ENCODE measurements at regions not wholly inside any gene's neighbourhood (a gene's known extent, or its start where the extent isn't known, plus 50 kb on each side); places are given as distances from the start of the nearest gene placed in this dataset.
"Not testable (repeated sequence)": the region's sequence is repeated elsewhere in the genome, so short reads cannot be mapped to it uniquely, and the experiment has no call there.

- no peak for DNase-seq
- ATAC-seq: no peak
- no peak overlapping the region for H3K4me3 ChIP-seq
- no peaks in the 10 kb centered on the region for H3K4me1 ChIP-seq
- H3K27ac ChIP-seq: no peak overlapping the region
- no peak for TF ChIP-seq CTCF (IDR thresholded peaks at IDR 0.05)
- H3K27me3 ChIP-seq: no peaks in the 10 kb centered on the region
- H3K9me3 ChIP-seq: no peaks in the 10 kb centered on the region
- H3K36me3 ChIP-seq: no peaks in the 10 kb centered on the region
- intact Hi-C loops (cut with DNase I): no loop called here
Observed at GRCh38 chr2:147603876-147604275, 241.0 kb upstream of the ACVR2A start.

- intact Hi-C loops (cut with DNase I): no loop called here
- no peaks in the 10 kb centered on the region for H3K36me3 ChIP-seq
- H3K9me3 ChIP-seq: no peaks in the 10 kb centered on the region
- no peak overlapping the region for H3K4me3 ChIP-seq
- no peaks in the 10 kb centered on the region for H3K27me3 ChIP-seq
- ATAC-seq (no peak), DNase-seq (no peak)
- H3K27ac ChIP-seq: no peak overlapping the region
- TF ChIP-seq CTCF (IDR thresholded peaks at IDR 0.05): no peak
- H3K4me1 ChIP-seq: no peaks in the 10 kb centered on the region
Observed at GRCh38 chr2:147603447-147603846, 241.4 kb upstream of the ACVR2A start.

GRCh38 chr2:147600646-147601045, 244.2 kb upstream of the ACVR2A start:
- Histone ChIP-seq H3K27me3 (no peaks in the 10 kb centered on the region), H3K4me3 (no peak overlapping the region), H3K27ac (no peak overlapping the region), H3K9me3 (no peaks in the 10 kb centered on the region), H3K4me1 (no peaks in the 10 kb centered on the region), H3K36me3 (no peaks in the 10 kb centered on the region)
- no peak for DNase-seq
- intact Hi-C loops (cut with DNase I): no loop called here
- TF ChIP-seq CTCF (IDR thresholded peaks at IDR 0.05): no peak
- ATAC-seq: no peak

GRCh38 chr2:147600223-147600622, 244.6 kb upstream of the ACVR2A start:
- intact Hi-C loops (cut with DNase I): no loop called here
- ATAC-seq: peak; percentile 37
- H3K36me3 ChIP-seq: no peaks in the 10 kb centered on the region
- no peaks in the 10 kb centered on the region for H3K9me3 ChIP-seq
- no peaks in the 10 kb centered on the region for H3K4me1 ChIP-seq
- TF ChIP-seq CTCF (IDR thresholded peaks at IDR 0.05): no peak
- H3K4me3 ChIP-seq: no peak overlapping the region
- no peak for DNase-seq
- no peak overlapping the region for H3K27ac ChIP-seq
- no peaks in the 10 kb centered on the region for H3K27me3 ChIP-seq

- no peak overlapping the region for H3K27ac ChIP-seq
- TF ChIP-seq CTCF (IDR thresholded peaks at IDR 0.05): no peak
- no peaks in the 10 kb centered on the region for H3K27me3 ChIP-seq
- no peak for DNase-seq
- ATAC-seq: no peak
- intact Hi-C loops (cut with DNase I): no loop called here
- H3K36me3 ChIP-seq: no peaks in the 10 kb centered on the region
- no peak overlapping the region for H3K4me3 ChIP-seq
- H3K4me1 ChIP-seq: no peaks in the 10 kb centered on the region
- H3K9me3 ChIP-seq: no peaks in the 10 kb centered on the region
Observed at GRCh38 chr2:147595200-147595599, 249.6 kb upstream of the ACVR2A start.

- ATAC-seq: no peak
- intact Hi-C loops (cut with DNase I): no loop called here
Observed at GRCh38 chr2:147594038-147594437, 250.8 kb upstream of the ACVR2A start.

GRCh38 chr2:147592784-147593183, 252.0 kb upstream of the ACVR2A start:
- H3K27me3 ChIP-seq; intact Hi-C loops (cut with DNase I); H3K9me3 ChIP-seq; H3K4me1 ChIP-seq; H3K27ac ChIP-seq; H3K4me3 ChIP-seq; H3K36me3 ChIP-seq; DNase-seq; ATAC-seq: not testable (repeated sequence)

More at GRCh38 chr2:147594038-147594437, 250.8 kb upstream of the ACVR2A start:
- Histone ChIP-seq H3K27ac (no peak overlapping the region), H3K27me3 (no peaks in the 10 kb centered on the region), H3K4me1 (no peaks in the 10 kb centered on the region), H3K36me3 (no peaks in the 10 kb centered on the region), H3K4me3 (no peak overlapping the region), H3K9me3 (no peaks in the 10 kb centered on the region)
- no peak for DNase-seq
- no peak for TF ChIP-seq CTCF (IDR thresholded peaks at IDR 0.05)
